ENCODE measurements at regions not wholly inside any gene's neighbourhood (a gene's known extent, or its start where the extent isn't known, plus 50 kb on each side); places are given as distances from the start of the nearest gene placed in this dataset.

DNA sequence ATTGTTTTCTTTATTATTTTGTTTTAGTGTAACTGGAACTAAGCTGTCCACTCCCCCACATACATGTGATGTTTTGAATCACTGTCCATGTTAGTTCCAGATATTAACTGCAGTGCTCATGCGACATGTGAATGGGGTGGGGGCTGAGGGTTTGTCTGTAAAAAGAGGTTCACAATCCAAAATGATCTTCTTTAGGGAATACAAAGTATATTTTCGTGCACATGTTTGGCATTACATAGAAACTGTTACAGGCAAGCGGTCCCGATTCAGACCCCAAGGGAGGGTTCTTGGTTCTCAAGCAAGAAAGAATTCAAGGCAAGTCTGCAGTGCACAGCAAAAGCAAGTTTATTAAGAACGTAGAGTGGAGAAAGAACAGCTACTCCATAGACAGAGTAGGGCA is 296.5 kb upstream of the CLNK start:
- peaks cover 3 to 11% (median 8%) of the 10 kb centered on the region in 4 experiments for H3K4me1 ChIP-seq (replicated peaks in 1 of 4; ENCODE audit: control insufficient read depth in 3 of 4, insufficient read depth in 4 of 4, low read length in 3 of 4)
- DNase-seq (ENCODE audit: low read depth in 1 of 2, low spot score in 2 of 2) (no peak), FAIRE-seq (no peak)
- no peak overlapping the region for H2AK5ac ChIP-seq (ENCODE audit: low read depth, low read length)
- no peaks in the 10 kb centered on the region for H3K79me2 ChIP-seq (ENCODE audit: control insufficient read depth in 1 of 2, insufficient read depth in 2 of 2, low read length in 2 of 2)
- H2BK120ac ChIP-seq (replicated peaks; ENCODE audit: low read depth, low read length) = no peak overlapping the region
- H3K23me2 ChIP-seq (ENCODE audit: low read depth, low read length) = no peaks in the 10 kb centered on the region; the same call in 1 of the 2 replicates
- H3K56ac ChIP-seq (replicated peaks; ENCODE audit: insufficient read length, low read depth, low read length) = no peak overlapping the region
- no peaks in the 10 kb centered on the region for H3K79me1 ChIP-seq (ENCODE audit: low read depth, low read length)
- TF ChIP-seq NRF1 (IDR thresholded peaks at IDR 0.05; ENCODE audit: low read depth, low read length) = no peak
- TF ChIP-seq TBP (IDR thresholded peaks at IDR 0.05; ENCODE audit: low read depth, low read length) = no peak
- TF ChIP-seq GTF2F1 (IDR thresholded peaks at IDR 0.05; ENCODE audit: borderline replicate concordance, low read depth, low read length) = no peak
- TF ChIP-seq ASH2L (IDR thresholded peaks at IDR 0.05; ENCODE audit: low read length) = no peak
- TF ChIP-seq TAF1 (IDR thresholded peaks at IDR 0.05; ENCODE audit: low read depth, low read length) = no peak
- no peak for TF ChIP-seq POU5F1 (IDR thresholded peaks at IDR 0.05; ENCODE audit: low read depth, low read length)
- no peak for TF ChIP-seq CTBP2 (IDR thresholded peaks at IDR 0.05; ENCODE audit: borderline replicate concordance, insufficient read depth, insufficient read length, low read length)
- TF ChIP-seq SAP30 (IDR thresholded peaks at IDR 0.05; ENCODE audit: insufficient read depth, insufficient replicate concordance, low read length) = no peak
- no peak for TF ChIP-seq CBX8 (IDR thresholded peaks at IDR 0.05; ENCODE audit: borderline replicate concordance, low read depth, low read length)
- no peak for TF ChIP-seq EZH2 (IDR thresholded peaks at IDR 0.05; ENCODE audit: low read depth, low read length, severe bottlenecking)
- no peak overlapping the region for H4K8ac ChIP-seq (ENCODE audit: extremely low read depth, insufficient read depth, low read length)
- POLR2A ChIA-PET (ENCODE audit: partially characterized antibody) = no interaction called here
- H3K27me3 ChIP-seq (replicated peaks in 1 of 4; ENCODE audit: control insufficient read depth in 3 of 4, extremely low read depth in 1 of 4, insufficient read depth in 3 of 4, low read length in 3 of 4) = peaks cover 3 to 25% (median 20%) of the 10 kb centered on the region in 4 experiments
- WGBS, 2 experiments (ENCODE audit: extremely low coverage in 1 of 2, insufficient coverage in 1 of 2, insufficient read length in 1 of 2, insufficient replicate concordance in 2 of 2, low coverage in 1 of 2, low lambda C conversion rate in 2 of 2, missing lambda C conversion rate in 1 of 2) = 90% methylated on average over 5 of the region's 5 CpGs; no CpG with 5 or more reads in 1 of the 2 experiments
- H3K4me3 ChIP-seq (ENCODE audit: extremely low read depth in 1 of 4, insufficient read depth in 2 of 4, low read depth in 3 of 4, low read length in 4 of 4) = no peak overlapping the region
- no peaks in the 10 kb centered on the region for H4K20me1 ChIP-seq (replicated peaks in 1 of 2; ENCODE audit: control insufficient read depth in 1 of 2, insufficient read depth in 2 of 2, low read length in 2 of 2)
- no peak overlapping the region for H3K9ac ChIP-seq (replicated peaks in 1 of 4; ENCODE audit: extremely low read depth in 1 of 4, low read depth in 3 of 4, low read length in 3 of 4)
- H4K91ac ChIP-seq (replicated peaks; ENCODE audit: insufficient read length, low read length) = no peak overlapping the region
- H2BK20ac ChIP-seq (ENCODE audit: low read length) = no peak overlapping the region
- no peak overlapping the region for H2BK12ac ChIP-seq (ENCODE audit: low read depth, low read length)
- no peak overlapping the region for H2AFZ ChIP-seq (ENCODE audit: low read length)
- no peak overlapping the region for H3K18ac ChIP-seq (ENCODE audit: extremely low read depth, low read length)
- H3K4ac ChIP-seq (replicated peaks; ENCODE audit: insufficient read length, low read depth, low read length) = no peak overlapping the region
- H3K27ac ChIP-seq (ENCODE audit: low read depth, low read length) = no peak overlapping the region
- no peak overlapping the region for H3K14ac ChIP-seq (ENCODE audit: insufficient read length)
- no peak overlapping the region for H4K5ac ChIP-seq (ENCODE audit: insufficient read length, low read depth, low read length)
- H3K23ac ChIP-seq (ENCODE audit: insufficient read length) = no peak overlapping the region
- H2BK5ac ChIP-seq (ENCODE audit: low read depth, low read length) = no peak overlapping the region; the same call in 1 of the 2 replicates
- H3K36me3 ChIP-seq (ENCODE audit: control insufficient read depth in 2 of 4, insufficient read depth in 4 of 4, low read length in 3 of 4) = no peaks in the 10 kb centered on the region
- CTCF ChIA-PET (ENCODE audit: partially characterized antibody) = interaction anchor here (1.2 kb wide), 1 partner anchor 286 kb away, joined by 3 read pairs; no protein-coding TSS in a partner anchor
- no peaks in the 10 kb centered on the region for H3K9me3 ChIP-seq (ENCODE audit: insufficient read depth in 2 of 2, low read depth in 1 of 2, low read length in 1 of 2)
- H3K4me2 ChIP-seq (ENCODE audit: insufficient read depth in 1 of 2, low read depth in 2 of 2, low read length in 2 of 2) = no peak overlapping the region
- no peak overlapping the region for H2BK15ac ChIP-seq (ENCODE audit: low read length)

All from H1 (cell line).